GM13977 (cell line): ENCODE measurements at regions not wholly inside any gene's neighbourhood (a gene's known extent, or its start where the extent isn't known, plus 50 kb on each side); places are given as distances from the start of the nearest gene placed in this dataset.

Source experiments
- DNase-seq: peaks from one replicate; pipeline ENCODE4 v3.0.0; 2012; ENCODE audit warnings: low spot score
- CTCF ChIP-seq: IDR thresholded peaks from 2 replicates; pipeline ENCODE4 v1.5.1; 2012; ENCODE audit warnings: mild to moderate bottlenecking, control low read depth; ENCODE audit not compliant: insufficient read depth; ENCODE audit errors: extremely low read depth, missing control alignments
- in situ Hi-C: fragments of 300-500 bp; cut with MboI; formaldehyde crosslinking; loops from one replicate; pipeline ENCODE4 v1.12.0; 2022; ENCODE audit warnings: low sequenced_read_pairs, low pct_unique_long_range_greater_than_20kb, mixed read lengths, inconsistent platforms; ENCODE audit not compliant: unreplicated experiment

DNA sequence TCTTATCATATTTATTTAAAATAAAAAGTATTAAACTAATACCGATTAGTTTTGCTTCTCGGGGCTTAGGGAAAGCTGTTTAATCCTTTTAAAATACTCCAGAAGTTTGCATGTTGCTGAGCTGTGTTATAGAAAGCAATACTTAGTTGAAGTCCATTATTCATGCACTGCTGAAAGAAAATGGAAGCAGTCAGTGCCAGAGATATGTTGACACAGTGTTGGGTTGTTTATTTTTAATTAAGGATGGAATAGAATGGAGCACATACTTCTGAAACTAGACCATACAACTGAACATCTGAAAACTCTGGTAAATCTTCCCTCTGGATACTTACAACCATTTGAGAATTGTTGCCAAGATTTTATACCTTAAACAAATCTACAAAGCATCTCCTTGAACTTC, 282.7 kb upstream of the CCDC179 start:
- in situ Hi-C loops, result no loop called here
- DNase-seq, result no peak
- no peak for TF ChIP-seq CTCF

- no peak for DNase-seq
- TF ChIP-seq CTCF, result no peak
- in situ Hi-C loops, result no loop called here
Observed at GRCh38 chr11:23151819-23152218, 291.5 kb upstream of the CCDC179 start.

GRCh38 chr11:23155503-23155902, 295.2 kb upstream of the CCDC179 start:
- no peak for TF ChIP-seq CTCF
- DNase-seq, result no peak
- in situ Hi-C loops, result no loop called here

GRCh38 chr11:23164022-23164421, 303.7 kb upstream of the CCDC179 start:
- in situ Hi-C loops, result no loop called here
- no peak for TF ChIP-seq CTCF

DNA sequence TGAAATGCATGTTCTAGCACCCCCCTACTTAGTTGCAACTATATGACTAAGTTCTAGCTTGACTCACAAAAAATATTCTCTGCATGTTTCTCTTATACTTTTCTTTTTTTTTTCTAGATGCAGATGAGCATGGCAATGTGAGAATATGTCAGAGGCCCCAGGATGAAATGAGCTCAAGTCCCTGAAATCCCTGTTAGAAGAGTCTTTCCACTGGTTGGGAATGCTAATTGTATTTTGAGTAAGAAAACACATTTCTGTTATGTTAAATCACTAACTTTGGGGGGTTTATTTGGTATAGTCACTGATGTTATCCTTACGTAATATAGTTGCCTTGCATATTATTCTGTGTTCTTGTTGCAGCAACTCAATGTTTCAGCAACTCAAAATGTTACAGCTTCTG, 306.1 kb upstream of the CCDC179 start:
- no peak for TF ChIP-seq CTCF
- DNase-seq, result no peak
- in situ Hi-C loops, result no loop called here

More at GRCh38 chr11:23164022-23164421, 303.7 kb upstream of the CCDC179 start:
- DNase-seq, result no peak

DNA sequence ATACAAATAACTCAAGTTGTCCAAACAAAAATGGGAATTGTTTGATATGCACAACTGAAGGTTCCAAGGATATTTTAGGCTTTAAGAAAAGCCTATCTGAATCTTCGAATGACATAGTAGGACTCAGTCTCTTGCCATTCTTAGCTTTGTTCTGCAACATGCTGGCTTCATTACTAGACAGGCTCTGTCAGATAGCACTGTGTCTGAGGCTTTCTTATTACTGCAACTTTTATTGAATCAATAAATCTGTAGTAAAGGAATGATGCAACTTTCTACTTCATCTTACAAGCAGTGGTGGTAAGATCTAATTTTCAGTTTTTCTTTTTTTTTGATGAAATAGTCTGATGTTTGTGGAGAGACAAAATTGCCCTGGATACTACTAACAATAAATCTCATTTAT, 319.3 kb upstream of the CCDC179 start:
- DNase-seq, result no peak
- in situ Hi-C loops, result no loop called here
- no peak for TF ChIP-seq CTCF

GRCh38 chr11:23181022-23181807, 320.9 kb upstream of the CCDC179 start:
- in situ Hi-C loops, result no loop called here
- DNase-seq, result no peak
- TF ChIP-seq CTCF, result no peak
